Activated CD4-positive, alpha-beta T cell treated with anti-CD3 and anti-CD28 coated beads, Interleukin-2, Interleukin-4, amounts not matched to agents 100 ng/mL and 50 ng/mL, durations not matched to agents 16 hours and 8 hours (primary cell): ENCODE measurements at regions not wholly inside any gene's neighbourhood (a gene's known extent, or its start where the extent isn't known, plus 50 kb on each side); places are given as distances from the start of the nearest gene placed in this dataset.

Source experiments
- DNase-seq: peaks from one replicate; pipeline ENCODE4 v3.0.0-alpha.2; 2020; ENCODE audit warnings: low spot score

GRCh38 chr3:82940124-82940523, 1178.7 kb upstream of the GBE1 start:
- no peak for DNase-seq

DNA sequence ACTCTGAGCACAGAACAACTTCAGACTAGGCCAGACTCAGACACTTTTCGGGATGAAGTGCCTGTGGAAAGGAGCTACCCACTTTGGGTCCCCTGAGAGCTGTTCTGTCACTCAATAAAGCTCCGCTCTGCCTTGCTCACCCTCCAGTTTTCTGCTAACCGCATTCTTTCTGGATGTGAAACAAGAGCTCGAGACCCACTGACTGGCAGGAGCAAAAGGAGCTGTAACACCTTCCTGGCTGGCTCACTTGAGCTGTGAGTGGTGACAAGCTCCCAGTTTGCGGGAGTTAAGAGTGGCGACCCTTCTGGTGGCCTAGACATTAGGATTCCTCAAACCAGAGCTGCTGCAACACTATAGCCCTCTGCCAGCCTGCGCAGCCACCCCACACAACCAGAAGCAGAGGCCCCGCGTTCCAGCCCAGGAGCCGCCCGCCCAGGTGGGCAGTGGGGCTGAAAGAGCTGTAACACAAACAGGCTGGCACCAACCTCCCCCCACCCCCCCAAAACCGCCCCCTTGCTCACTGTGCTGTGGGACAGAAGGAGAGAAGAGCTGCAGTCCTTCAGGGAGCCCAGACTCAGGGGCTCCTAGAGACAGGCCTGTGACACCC, 1178.1 kb upstream of the GBE1 start:
- DNase-seq = no peak

GRCh38 chr3:82938821-82939328, 1177.4 kb upstream of the GBE1 start:
- no peak for DNase-seq

DNA sequence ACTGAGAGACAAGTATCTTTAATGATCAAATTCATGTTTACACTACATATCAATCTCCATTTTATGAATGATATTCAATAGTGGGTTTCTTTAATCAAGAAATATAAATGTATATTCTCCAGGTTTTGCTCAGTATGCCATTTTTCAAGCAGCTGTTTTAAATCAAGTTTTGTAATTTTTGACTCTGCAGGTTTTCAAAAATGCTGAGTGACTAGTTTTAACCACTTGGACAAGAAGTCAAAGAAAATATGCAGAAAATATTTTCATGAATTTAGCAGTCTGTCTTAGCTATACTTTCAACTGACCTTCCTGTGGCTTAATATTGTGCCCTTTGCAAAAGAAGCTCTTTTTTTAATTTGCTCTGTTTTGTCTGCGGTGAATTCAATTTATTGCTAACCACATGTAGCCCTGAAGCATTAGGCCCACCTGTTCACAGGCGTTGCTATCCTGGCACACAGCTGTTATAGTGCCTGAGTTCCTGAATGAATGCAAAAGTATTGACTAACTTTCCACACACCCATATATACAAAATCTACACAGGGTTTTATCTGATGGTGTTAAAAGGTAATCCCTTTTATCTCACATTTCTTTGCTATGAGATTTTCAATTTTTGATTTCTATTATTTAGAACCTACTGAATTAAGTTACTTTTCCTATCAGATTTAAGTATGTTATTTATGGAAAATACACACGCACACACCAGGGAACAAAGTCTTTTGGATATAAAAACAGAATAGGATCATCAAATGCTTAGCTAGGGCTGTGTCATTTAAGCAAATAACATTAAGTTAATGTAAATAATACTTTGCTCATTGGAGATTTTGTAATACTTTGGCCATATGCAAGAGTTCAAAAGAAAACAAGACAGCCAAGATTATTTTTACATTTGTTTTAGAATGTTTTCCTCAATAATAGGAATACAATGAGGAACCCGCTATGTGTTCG, 1166.1 kb upstream of the GBE1 start:
- DNase-seq = no peak

DNA sequence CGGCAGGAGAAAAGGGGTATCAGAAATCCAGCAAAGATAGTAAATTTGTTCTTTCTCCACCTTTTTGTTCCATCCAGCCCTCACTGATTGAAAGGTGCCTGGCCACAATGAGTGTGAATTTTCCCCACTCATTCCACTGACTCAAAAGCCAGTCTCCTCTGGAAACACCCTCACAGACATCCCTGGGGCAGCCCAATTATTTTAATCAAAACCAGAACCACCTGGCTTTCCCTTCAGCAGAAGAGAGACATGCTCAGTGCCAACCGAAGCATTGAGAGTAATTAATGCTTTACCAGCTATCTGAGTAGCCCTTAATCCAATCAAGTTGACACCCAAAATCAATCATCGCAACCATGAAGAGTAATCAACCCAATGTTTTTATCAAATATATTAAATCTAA, 1129.6 kb upstream of the GBE1 start:
- no peak for DNase-seq

DNA sequence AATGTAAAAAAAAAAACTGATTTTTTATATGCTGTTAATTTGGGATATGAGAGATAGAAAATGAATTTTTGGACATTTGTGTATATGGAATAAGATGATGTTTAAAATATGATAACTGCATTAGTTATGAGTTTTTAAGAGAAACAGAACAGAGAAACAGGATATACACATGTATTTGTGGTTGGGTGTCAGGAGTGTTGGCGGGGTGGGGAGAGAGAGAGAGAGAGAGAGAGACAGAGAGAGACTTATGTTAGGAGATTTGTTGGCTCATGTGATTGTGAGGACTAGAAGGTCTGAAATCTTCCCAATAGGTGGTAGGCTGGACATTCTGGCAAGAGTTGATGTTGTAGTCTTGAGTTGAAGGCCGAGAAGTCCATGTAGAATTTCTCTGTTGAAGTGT, 1121.6 kb upstream of the GBE1 start:
- DNase-seq = no peak

DNA sequence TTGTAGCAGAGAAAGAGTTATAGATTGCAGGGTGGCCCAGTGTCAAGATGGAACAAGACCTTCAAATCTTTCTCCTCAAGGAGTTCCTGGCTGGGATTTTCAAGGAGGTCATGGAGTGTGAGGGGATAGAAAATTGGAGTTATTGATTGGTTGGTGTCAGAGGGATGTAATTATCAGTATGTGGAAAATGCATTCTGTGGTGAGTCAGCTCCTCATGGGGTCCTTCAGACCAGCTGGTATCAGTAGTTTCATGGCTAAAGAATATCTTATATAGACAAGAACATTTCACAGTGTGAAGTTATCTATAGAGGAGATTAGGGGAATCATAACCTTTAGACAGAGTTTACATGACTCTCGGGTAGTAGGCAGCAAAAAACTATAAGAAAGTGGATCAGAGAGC, 1114.0 kb upstream of the GBE1 start:
- DNase-seq = no peak

GRCh38 chr3:82839871-82840270, 1078.4 kb upstream of the GBE1 start:
- DNase-seq = no peak

- DNase-seq = no peak
Measured at GRCh38 chr3:82834098-82834497, 1072.7 kb upstream of the GBE1 start.

DNA sequence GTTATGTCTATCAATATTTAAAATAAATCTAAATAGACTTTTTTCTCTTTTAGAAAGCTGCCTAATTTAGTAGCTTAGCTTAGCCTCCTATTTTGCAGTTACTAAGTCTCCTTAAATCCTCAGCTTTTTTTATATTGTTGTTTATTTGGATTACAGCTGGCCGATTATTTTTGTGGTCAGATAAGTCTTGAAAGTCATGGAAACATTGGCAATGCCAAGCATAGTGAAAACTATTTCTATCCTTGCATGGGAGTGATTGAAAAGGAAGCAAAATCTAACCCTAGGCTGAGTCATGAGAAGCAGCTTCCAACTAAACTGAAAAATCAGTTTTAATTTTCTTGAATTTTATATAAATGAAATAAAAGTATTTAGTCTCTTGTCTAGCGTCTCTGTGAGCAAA, 1063.0 kb upstream of the GBE1 start:
- no peak for DNase-seq

DNA sequence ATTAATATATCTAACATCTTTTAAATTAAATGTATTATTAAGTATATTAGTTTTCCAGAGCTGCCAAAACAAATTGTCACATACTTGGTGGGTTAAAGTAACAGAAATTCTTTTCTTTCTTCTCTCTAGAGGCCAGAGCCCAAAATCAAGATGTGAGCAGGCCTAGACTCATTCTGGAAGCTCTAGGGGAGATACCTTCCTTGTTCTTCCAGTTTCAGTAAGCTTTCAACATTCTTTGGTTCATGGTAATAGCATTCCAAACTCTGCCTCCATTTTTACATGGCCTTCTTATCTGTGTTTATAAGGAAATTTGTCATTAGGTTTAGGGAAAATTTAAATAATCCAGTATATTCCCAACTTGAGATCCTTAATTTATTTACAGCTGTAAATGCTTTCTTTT, 1054.6 kb upstream of the GBE1 start:
- no peak for DNase-seq

- no peak for DNase-seq
Measured at GRCh38 chr3:82815417-82816058, 1054.1 kb upstream of the GBE1 start.

DNA sequence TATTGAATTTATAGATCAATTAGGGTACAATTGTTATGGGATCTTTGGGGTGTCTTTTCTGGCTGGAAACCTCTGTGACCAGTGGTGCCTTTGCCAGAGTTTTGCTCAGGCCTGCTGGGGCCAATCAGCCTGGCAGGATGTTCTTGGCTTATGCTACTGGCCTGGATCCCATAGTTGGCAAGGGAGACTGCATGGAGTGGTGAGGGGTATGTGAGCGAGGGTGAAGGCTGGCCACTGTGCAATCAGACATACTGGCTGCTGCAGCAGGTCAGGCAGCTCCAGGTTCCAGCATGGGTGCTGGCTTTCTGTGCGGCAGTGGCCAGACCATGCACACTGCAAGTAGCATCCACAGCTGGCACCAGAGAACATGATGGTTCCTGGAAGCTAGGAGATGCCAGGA, 1053.2 kb upstream of the GBE1 start:
- no peak for DNase-seq

DNA sequence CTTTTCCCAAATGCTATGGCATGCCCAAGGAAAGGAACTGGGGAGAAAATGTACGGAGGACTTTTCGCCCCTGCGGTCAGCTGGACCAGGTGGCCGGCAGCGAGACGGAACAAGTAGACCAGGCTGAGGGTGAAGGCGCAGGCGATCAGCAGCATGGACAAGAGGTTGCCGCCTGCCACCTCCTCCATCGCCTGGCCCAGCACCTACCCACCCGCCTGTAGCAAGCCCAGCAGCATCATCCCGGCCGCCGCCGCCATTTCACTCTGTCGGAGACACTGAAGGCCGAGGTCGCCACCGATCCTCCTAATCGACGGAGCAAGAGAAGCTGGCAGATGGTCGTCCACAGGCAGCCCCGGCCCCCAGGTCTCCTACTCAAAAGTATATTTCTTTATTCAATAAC, 1046.3 kb upstream of the GBE1 start:
- DNase-seq = no peak

DNA sequence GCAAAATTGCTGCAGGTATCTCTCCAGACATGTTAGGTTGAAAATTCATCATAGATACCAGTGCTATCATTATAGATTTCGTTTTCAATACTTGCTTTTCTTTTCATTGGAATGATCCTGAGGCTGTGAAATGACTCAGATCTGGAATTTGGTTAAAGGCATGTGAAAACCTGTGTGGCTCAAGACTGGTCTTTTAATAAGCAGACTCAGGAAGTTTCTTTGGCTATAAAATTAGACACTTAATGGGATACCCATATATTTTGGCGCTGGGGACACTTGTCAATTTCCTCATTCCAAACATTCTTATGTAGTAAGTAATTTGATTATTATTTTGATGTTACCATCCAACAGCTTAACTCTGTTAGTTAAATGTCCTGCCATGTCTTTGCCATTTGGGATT, 1041.1 kb upstream of the GBE1 start:
- DNase-seq = no peak

DNA sequence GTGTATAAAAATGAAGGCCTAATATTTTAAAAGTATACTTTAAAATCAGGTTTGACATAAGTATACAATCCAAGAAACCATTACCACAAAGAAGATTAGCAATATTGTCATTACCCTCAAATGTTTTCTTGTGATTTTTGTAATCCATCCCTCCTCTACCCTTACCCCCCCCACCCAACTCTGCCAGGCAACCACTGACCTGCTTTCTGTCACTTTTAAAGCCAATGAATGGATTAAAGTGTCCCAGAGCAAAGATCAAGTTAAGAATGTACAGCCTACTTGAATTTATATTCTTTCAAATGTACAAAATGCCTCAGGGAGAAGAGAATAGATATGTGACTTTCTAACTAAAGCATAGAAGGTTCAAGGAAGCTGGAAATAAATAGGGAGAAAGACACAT, 1038.8 kb upstream of the GBE1 start:
- no peak for DNase-seq

- DNase-seq = no peak
Measured at GRCh38 chr3:82796765-82797164, 1035.3 kb upstream of the GBE1 start.

DNA sequence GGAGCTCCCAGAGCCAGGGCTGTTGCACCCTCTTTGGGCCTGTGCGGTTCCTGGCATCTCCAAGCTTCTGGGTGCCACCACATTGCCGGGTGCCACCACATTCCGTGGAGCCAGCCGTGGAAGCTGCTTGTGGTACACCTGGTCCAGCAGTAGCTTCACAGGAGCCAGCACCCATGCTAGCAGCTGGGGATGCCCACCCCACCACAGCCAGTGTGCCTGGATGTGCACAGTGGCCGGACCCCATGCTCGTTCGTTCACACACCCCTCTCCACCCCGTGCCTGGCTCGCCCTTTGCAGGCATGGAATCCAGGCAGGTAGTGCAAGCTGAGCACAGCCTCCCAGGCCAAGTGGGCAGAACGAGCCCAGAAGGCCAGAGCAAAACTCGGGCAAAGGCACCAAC, 1029.8 kb upstream of the GBE1 start:
- no peak for DNase-seq

DNA sequence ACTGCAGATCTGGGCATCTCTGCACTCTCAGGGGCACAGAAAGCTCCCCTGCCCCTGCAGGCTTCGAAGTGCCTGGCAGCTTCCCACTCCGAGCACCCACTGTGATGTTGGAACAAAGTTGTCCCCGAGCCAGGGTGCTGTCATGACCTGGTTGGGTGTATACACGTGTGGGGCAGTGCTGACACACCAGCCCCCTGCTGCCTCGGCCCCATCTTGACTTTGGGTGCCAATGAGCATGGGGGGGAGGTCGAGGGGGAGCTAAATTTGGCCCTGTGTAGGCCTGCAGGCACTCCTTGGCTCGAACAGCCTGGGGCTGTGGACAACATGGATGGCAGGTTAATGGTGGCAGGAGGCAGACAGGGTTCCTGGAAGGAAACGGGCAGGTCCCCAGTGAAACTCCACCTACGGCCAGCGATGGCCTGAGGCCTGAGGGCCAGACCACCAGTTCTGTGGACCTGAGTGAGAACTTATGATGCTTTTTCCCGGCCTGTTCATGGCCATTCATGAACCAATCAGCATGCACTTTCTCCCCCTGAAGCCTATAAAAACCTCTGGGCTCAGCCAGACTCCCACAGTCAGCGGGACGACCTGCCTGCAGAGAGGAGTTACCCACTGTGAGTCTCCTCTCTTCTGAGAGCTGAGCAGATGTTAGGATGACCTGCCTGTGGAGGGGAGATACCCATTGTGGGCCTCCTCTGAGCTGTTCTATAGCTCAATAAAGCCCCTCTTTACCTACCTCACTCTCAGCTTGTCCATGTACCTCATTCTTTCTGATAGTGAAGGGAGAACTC, 1029.1 kb upstream of the GBE1 start:
- no peak for DNase-seq

DNA sequence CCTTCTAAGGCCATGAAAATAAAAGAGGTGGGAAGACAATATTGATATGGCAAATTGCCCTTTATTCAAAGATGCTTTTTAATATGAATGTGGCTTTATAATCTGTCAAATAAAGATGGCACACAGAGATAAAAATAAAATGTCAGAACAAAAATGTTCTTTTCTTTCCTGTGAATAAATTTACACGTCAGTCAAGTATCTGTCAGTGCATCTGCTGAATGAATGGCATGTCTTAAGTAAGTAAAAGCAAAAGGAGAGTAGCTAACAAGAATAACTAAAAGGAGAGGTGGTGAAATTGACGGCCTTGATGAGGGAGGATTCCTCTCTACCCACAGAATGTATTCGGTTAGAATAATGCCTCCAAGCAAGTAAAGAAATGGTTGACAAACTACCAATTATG, 1021.7 kb upstream of the GBE1 start:
- no peak for DNase-seq

DNA sequence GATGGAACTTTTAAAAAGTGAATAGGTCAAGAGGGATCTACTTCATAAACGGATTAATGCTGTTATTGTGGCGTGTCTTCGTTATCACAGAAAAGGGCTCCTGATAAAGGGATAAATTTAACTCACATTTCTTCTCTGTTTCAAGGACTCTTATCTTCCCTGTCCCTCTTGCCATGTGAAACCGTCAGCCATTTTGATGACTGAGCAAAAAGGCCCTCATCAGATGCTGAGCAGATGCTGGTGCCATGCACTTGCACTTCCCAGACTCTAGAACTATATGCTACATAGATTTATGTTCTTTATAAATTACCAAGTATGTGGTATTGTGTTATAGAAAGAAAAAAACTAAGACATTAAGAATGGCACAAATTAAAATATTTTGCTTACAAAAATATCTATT, 1011.8 kb upstream of the GBE1 start:
- no peak for DNase-seq

DNA sequence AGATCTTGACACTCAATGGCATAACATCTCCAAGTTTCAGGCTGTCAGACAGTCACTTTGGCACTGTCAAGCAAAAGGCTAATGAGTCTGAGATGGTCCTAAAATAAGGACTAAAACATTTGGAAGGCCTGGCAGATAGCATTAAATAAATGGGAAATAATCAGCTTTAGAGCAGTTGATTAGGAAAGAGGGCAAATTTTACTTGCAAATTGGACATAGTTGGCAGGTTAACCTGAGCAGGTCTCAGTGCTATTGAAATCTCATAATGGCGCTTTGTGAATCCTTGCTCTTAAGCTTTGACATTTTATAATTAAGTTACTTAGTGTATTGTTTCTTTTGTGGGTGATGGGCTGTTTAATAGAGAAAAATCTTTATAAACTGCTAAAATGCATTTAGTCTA, 1003.1 kb upstream of the GBE1 start:
- DNase-seq = no peak
